ENCODE measurements at regions not wholly inside any gene's neighbourhood (a gene's known extent, or its start where the extent isn't known, plus 50 kb on each side); places are given as distances from the start of the nearest gene placed in this dataset.
"Not testable (repeated sequence)": the region's sequence is repeated elsewhere in the genome, so short reads cannot be mapped to it uniquely, and the experiment has no call there.

DNA sequence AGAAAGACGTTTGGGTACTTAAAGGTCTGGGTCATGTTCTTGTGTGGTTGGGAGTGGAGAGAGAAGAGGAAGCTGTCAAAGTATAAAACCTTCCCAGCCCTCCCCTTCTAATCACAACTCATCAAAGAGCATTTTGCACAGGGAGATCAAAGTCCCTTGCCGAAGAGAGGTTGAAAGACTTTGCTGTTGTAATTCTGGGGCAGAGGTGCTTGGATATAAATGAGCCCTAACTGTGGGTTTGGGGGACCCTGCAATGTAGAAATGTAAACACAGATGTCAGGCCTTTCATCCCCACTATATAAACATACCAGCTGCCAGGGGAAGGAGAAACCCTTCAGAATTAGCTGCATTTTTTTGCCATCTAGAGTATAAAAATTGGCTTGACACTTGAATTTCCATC, 182.1 kb downstream of the ETAA1 start:
- 50 to 52% methylated on average over 2 of the region's 2 CpGs for WGBS, 2 donors
- TF ChIP-seq, protein P1, sequence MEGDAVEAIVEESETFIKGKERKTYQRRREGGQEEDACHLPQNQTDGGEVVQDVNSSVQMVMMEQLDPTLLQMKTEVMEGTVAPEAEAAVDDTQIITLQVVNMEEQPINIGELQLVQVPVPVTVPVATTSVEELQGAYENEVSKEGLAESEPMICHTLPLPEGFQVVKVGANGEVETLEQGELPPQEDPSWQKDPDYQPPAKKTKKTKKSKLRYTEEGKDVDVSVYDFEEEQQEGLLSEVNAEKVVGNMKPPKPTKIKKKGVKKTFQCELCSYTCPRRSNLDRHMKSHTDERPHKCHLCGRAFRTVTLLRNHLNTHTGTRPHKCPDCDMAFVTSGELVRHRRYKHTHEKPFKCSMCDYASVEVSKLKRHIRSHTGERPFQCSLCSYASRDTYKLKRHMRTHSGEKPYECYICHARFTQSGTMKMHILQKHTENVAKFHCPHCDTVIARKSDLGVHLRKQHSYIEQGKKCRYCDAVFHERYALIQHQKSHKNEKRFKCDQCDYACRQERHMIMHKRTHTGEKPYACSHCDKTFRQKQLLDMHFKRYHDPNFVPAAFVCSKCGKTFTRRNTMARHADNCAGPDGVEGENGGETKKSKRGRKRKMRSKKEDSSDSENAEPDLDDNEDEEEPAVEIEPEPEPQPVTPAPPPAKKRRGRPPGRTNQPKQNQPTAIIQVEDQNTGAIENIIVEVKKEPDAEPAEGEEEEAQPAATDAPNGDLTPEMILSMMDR (IDR thresholded peaks at IDR 0.05) = no peak
- TF ChIP-seq POLR2A (IDR thresholded peaks at IDR 0.05) = no peak
- intact Hi-C loops (cut with DNase I; ENCODE audit: low total_unique reads) = no loop called here
- H3K4me3 ChIP-seq (ENCODE audit: low read depth, poor library complexity, severe bottlenecking) = no peak overlapping the region
- DNase-seq (ENCODE audit: low spot score in 2 of 2) = no peak

DNA sequence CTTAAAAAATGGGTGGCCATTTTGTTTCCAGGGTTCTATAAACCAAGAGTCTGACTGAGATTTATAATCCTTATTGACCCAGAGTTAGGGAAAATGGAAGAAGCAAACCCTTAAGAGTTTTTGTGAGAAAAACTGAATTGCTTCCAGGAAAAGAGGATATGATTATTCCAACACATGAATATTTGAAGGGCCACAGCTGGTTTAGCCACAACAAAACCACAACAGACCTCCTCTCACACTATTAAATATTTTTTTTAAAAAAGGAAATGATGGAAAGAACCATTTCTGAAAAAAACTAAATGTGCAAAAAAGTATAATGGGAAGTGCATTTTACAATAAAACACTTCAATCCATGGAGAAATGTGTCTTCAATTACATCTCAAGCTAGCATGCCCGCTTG, 182.7 kb downstream of the ETAA1 start:
- no peak overlapping the region for H3K4me3 ChIP-seq (ENCODE audit: low read depth, poor library complexity, severe bottlenecking)
- 44 to 62% methylated on average over 1 of the region's 1 CpG for WGBS, 2 donors
- no peak for DNase-seq (ENCODE audit: low spot score in 2 of 2)
- intact Hi-C loops (cut with DNase I; ENCODE audit: low total_unique reads) = no loop called here
- no peak for TF ChIP-seq POLR2A (IDR thresholded peaks at IDR 0.05)
- TF ChIP-seq, protein P1 (IDR thresholded peaks at IDR 0.05) = no peak

DNA sequence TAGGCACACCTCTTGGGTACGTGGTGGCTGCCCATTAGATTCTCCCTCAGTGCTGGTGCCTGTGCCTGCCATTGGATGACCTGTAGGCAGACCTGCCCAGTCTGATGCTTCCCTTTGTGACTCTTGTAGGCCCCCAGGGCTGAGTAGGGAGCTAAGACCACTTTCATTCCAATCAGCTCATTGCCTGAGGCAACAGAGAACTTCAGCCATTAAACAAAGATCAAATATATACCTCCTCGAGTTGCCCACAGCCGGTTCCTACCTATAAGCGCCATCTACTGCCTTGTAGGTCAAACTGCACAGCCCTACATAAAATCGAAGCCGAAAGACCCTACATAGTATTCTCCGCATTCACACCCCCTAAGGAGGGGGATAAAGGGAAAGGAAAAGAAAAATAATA, 184.6 kb downstream of the ETAA1 start:
- TF ChIP-seq, protein P1 (IDR thresholded peaks at IDR 0.05) = no peak
- no peak for TF ChIP-seq POLR2A (IDR thresholded peaks at IDR 0.05)
- WGBS, 2 donors = 71 to 80% methylated on average over 7 of the region's 7 CpGs
- intact Hi-C loops (cut with DNase I; ENCODE audit: low total_unique reads) = no loop called here
- no peak for DNase-seq (ENCODE audit: low spot score in 2 of 2)
- no peak overlapping the region for H3K4me3 ChIP-seq (ENCODE audit: low read depth, poor library complexity, severe bottlenecking)

DNA sequence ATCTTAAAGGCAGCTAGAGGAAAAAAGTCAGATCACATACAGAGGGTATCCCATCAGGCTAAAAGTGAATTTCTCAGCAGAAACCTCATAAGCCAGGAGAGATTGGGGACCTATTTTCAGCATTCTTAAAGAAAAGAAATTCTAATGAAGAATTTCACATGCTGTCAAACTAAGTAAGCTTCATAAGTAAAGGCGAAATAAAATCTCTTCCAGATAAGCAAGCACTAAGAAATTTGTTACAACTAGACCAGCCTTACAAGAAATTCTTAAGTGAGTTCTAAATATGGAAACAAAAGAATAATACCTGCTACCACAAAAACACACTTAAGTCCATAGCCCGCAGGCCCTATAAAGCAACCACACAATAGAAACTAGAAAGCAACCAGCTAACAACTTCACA, 186.1 kb downstream of the ETAA1 start:
- TF ChIP-seq, protein P1 (IDR thresholded peaks at IDR 0.05) = no peak
- TF ChIP-seq POLR2A (IDR thresholded peaks at IDR 0.05) = no peak
- intact Hi-C loops (cut with DNase I; ENCODE audit: low total_unique reads) = no loop called here
- WGBS, 2 donors = 93 to 96% methylated on average over 2 of the region's 2 CpGs
- no peak overlapping the region for H3K4me3 ChIP-seq (ENCODE audit: low read depth, poor library complexity, severe bottlenecking)
- no peak for DNase-seq (ENCODE audit: low spot score in 2 of 2)

DNA sequence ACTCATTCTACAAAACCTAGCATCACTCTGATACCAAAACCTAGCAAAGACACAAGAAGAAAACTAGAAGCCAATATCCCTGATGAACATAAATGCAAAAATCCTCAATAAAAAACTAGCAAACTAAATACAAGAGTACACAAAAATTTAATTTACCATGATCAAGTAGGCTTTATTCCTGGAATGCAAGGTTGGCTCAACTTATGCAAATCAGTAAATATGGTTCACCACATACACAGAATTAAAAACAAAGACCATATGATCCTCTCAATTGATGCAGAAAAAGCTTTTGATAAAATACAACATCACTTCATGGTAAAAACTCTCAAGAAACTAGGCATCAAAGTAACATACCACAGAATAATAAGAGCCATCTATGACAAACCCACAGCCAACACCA, 188.3 kb downstream of the ETAA1 start:
- DNase-seq (ENCODE audit: low spot score in 2 of 2) = no peak
- TF ChIP-seq POLR2A (IDR thresholded peaks at IDR 0.05) = no peak
- TF ChIP-seq, protein P1 (IDR thresholded peaks at IDR 0.05) = no peak
- intact Hi-C loops (cut with DNase I; ENCODE audit: low total_unique reads) = no loop called here
- H3K4me3 ChIP-seq (ENCODE audit: low read depth, poor library complexity, severe bottlenecking) = no peak overlapping the region

DNA sequence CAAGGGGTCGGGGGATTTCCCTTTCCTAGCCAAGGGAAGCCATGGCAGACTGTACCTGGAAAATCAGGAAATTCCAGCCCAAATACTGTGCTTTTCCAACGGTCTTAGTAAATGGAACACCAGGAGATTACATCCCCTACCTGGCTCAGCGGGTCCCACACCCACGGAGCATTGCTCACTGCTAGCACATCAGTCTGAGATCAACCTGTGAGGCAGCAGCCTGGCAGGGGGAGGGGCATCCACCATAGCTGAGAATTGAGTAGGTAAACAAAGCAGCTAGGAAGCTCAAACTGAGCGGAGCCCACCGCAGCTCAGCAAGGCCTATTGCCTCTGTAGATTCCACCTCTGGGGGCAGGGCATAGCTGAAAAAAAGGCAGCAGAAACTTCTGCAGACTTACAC, 192.0 kb downstream of the ETAA1 start:
- 74 to 79% methylated on average over 5 to 6 of the region's 6 CpGs for WGBS, 2 donors
- H3K4me3 ChIP-seq (ENCODE audit: low read depth, poor library complexity, severe bottlenecking); DNase-seq (ENCODE audit: low spot score in 2 of 2); intact Hi-C loops (cut with DNase I; ENCODE audit: low total_unique reads): not testable (repeated sequence)

DNA sequence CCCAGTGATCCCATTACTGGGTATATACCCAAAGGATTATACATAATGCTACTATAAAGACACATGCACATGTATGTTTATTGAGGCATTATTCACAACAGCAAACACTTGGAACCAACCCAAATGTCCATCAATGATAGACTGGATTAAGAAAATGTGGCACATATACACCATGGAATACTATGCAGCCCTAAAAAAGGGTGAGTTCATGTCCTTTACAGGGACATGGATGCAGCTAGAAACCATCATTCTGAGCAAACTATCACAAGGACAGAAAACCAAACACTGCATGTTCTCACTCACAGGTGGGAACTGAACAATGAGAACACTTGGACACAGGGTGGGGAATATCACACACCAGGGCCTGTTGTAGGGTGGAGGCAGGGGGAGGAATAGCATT, 197.4 kb downstream of the ETAA1 start:
- H3K4me3 ChIP-seq (ENCODE audit: low read depth, poor library complexity, severe bottlenecking); DNase-seq (ENCODE audit: low spot score in 2 of 2); intact Hi-C loops (cut with DNase I; ENCODE audit: low total_unique reads): not testable (repeated sequence)

Measured in lower leg skin (tissue), 4 donors.